ENCODE measurements at regions not wholly inside any gene's neighbourhood (a gene's known extent, or its start where the extent isn't known, plus 50 kb on each side); places are given as distances from the start of the nearest gene placed in this dataset.

DNA sequence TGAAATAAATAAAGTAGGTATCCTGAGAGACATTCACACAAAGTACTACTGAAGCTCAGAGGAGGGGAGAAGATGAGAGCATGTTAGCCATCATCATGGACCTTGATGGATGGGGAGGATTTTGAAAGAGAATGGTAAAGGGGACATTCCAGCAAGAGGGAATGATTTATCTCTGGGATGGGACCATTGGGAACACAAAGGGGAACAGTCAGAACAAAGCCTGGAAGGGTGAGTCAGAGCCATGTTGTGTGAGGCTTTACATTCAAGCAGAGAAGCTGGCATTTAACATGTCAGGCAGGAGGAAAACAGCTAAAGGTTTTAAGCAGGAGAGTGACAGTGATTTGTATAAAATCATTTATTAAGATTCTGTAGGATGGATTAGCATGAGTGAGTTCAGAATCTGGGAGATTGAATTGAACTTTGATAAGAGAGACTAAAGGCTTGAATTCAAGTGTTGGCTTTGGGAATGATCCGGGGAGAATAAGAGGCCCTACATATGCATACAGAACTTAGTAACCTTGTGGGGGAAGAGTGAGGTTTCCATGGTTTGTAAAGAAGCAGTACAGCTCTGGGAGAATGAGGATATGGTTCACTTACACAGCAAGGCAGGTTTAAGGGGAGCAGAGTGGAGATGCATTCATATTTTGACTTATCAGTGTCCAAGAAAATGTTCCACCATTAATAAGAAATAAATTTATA, 174.4 kb downstream of the SYT10 start:
- TF ChIP-seq, protein P1, sequence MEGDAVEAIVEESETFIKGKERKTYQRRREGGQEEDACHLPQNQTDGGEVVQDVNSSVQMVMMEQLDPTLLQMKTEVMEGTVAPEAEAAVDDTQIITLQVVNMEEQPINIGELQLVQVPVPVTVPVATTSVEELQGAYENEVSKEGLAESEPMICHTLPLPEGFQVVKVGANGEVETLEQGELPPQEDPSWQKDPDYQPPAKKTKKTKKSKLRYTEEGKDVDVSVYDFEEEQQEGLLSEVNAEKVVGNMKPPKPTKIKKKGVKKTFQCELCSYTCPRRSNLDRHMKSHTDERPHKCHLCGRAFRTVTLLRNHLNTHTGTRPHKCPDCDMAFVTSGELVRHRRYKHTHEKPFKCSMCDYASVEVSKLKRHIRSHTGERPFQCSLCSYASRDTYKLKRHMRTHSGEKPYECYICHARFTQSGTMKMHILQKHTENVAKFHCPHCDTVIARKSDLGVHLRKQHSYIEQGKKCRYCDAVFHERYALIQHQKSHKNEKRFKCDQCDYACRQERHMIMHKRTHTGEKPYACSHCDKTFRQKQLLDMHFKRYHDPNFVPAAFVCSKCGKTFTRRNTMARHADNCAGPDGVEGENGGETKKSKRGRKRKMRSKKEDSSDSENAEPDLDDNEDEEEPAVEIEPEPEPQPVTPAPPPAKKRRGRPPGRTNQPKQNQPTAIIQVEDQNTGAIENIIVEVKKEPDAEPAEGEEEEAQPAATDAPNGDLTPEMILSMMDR (conservative IDR thresholded peaks at IDR 0.05; ENCODE audit: low read depth, low read length) = no peak
- TF ChIP-seq EZH2phosphoT487 (IDR thresholded peaks at IDR 0.05; ENCODE audit: borderline replicate concordance, low read length) (no peak), EZH2 (IDR thresholded peaks at IDR 0.05; ENCODE audit: low read length, unreplicated experiment) (no peak)

All from PC-3 (cell line).